GM11168 (cell line): ENCODE measurements at regions not wholly inside any gene's neighbourhood (a gene's known extent, or its start where the extent isn't known, plus 50 kb on each side); places are given as distances from the start of the nearest gene placed in this dataset.
"Not testable (repeated sequence)": the region's sequence is repeated elsewhere in the genome, so short reads cannot be mapped to it uniquely, and the experiment has no call there.

Experiments
- in situ Hi-C: fragments of 300-500 bp; cut with MboI; formaldehyde crosslinking; loops from one replicate; pipeline ENCODE4 v1.12.0; 2022; ENCODE audit warnings: low sequenced_read_pairs; ENCODE audit not compliant: unreplicated experiment

- in situ Hi-C loops: no loop called here
Observed at GRCh38 chr12:91655966-91656365, 473.3 kb upstream of the DCN start.

GRCh38 chr12:91654087-91654486, 471.5 kb upstream of the DCN start:
- in situ Hi-C loops: no loop called here

GRCh38 chr12:91651728-91652127, 469.1 kb upstream of the DCN start:
- in situ Hi-C loops: no loop called here

GRCh38 chr12:91643763-91644162, 461.1 kb upstream of the DCN start:
- in situ Hi-C loops: no loop called here

- in situ Hi-C loops: no loop called here
Observed at GRCh38 chr12:91640021-91640420, 457.4 kb upstream of the DCN start.

- in situ Hi-C loops: no loop called here
Observed at GRCh38 chr12:91639327-91639726, 456.7 kb upstream of the DCN start.

- in situ Hi-C loops: no loop called here
Observed at GRCh38 chr12:91637789-91638624, 455.4 kb upstream of the DCN start.

GRCh38 chr12:91636721-91637120, 454.1 kb upstream of the DCN start:
- in situ Hi-C loops: no loop called here

GRCh38 chr12:91634386-91634713, 451.7 kb upstream of the DCN start:
- in situ Hi-C loops: not testable (repeated sequence)

GRCh38 chr12:91633734-91634357, 451.2 kb upstream of the DCN start:
- in situ Hi-C loops: no loop called here

GRCh38 chr12:91633206-91633605, 450.6 kb upstream of the DCN start:
- in situ Hi-C loops: no loop called here

GRCh38 chr12:91632042-91632786, 449.6 kb upstream of the DCN start:
- in situ Hi-C loops: no loop called here

GRCh38 chr12:91630596-91631293, 448.1 kb upstream of the DCN start:
- in situ Hi-C loops: no loop called here

GRCh38 chr12:91630083-91630482, 447.5 kb upstream of the DCN start:
- in situ Hi-C loops: no loop called here

- in situ Hi-C loops: no loop called here
Observed at GRCh38 chr12:91629440-91629839, 446.8 kb upstream of the DCN start.

GRCh38 chr12:91628656-91629055, 446.0 kb upstream of the DCN start:
- in situ Hi-C loops: no loop called here

- in situ Hi-C loops: no loop called here
Observed at GRCh38 chr12:91627225-91627624, 444.6 kb upstream of the DCN start.

GRCh38 chr12:91622981-91623380, 440.4 kb upstream of the DCN start:
- in situ Hi-C loops: no loop called here

- in situ Hi-C loops: no loop called here
Observed at GRCh38 chr12:91622037-91622436, 439.4 kb upstream of the DCN start.

GRCh38 chr12:91620992-91621391, 438.4 kb upstream of the DCN start:
- in situ Hi-C loops: no loop called here

- in situ Hi-C loops: no loop called here
Observed at GRCh38 chr12:91620422-91620821, 437.8 kb upstream of the DCN start.
